ENCODE measurements at regions not wholly inside any gene's neighbourhood (a gene's known extent, or its start where the extent isn't known, plus 50 kb on each side); places are given as distances from the start of the nearest gene placed in this dataset.

DNA sequence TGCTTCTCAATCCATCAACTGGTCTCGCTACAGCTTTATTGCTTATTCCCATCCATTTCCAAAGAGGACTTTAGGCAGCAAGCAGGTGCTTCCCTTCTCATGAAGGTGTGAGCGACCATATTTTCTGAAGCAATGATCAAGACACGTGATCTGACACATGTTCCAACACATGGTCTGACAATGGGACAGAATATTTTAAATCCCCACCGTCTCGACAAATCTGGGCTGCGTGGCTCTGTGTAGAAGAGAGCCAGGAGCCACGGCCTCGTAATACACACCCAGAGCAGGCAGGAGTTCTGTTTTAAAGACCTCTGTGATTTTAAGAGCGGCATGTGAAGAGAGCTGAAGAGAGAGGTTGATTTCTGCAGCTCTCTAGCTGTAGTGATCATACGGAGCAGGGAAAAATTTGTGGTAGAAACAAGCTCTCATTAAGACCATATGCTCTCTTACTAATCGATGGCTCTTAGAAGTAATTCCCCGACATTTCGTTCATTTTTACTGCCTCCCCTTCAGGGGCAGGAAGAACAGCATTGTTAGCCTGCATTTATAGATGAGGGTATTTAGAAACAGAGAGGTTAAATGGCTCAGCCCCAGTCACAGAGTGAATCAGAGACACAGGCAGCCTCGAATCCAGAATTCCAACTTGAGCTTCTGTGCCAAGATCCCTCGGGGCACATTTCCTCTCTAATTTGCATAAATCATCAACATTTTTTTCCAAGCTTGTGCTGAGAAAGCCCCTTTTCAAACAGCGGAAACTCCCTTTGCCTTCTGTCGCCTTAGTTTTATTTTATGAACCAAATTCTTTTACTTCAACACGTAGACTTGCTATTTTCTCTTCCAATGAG, 91.0 kb upstream of the BCOR start:
- H3K27me3 ChIP-seq (ENCODE audit: insufficient read depth, low read length, poor library complexity) = no peaks in the 10 kb centered on the region
- H3K9me3 ChIP-seq (ENCODE audit: insufficient read depth, low read length, severe bottlenecking) = peaks cover 3% of the 10 kb centered on the region
- DNase-seq = no peak
- no peak overlapping the region for H2AFZ ChIP-seq (ENCODE audit: low read depth, low read length)
- no peaks in the 10 kb centered on the region for H3K36me3 ChIP-seq (ENCODE audit: insufficient read depth, low read length)
- H3K27ac ChIP-seq (ENCODE audit: low read length) = no peak overlapping the region
- H3K9ac ChIP-seq (ENCODE audit: low read depth, low read length) = no peak overlapping the region
- no peaks in the 10 kb centered on the region for H3K79me2 ChIP-seq (ENCODE audit: insufficient read depth, low read length)
- TF ChIP-seq CTCF (IDR thresholded peaks at IDR 0.05; ENCODE audit: borderline replicate concordance, extremely low read depth, low read length, poor library complexity, severe bottlenecking) (no peak), EZH2 (IDR thresholded peaks at IDR 0.05; ENCODE audit: borderline replicate concordance, low read depth, low read length, severe bottlenecking) (no peak)
- H3K4me1 ChIP-seq (ENCODE audit: insufficient read depth, low read length) = no peaks in the 10 kb centered on the region
- H4K20me1 ChIP-seq (ENCODE audit: insufficient read depth, low read length) = no peaks in the 10 kb centered on the region
- ATAC-seq (ENCODE audit: insufficient read depth, low read depth) = no peak
- no peak overlapping the region for H3K4me2 ChIP-seq (ENCODE audit: insufficient read depth, low read length)
- H3K4me3 ChIP-seq (ENCODE audit: low read depth in 1 of 2, low read length in 2 of 2) = no peak overlapping the region

DNA sequence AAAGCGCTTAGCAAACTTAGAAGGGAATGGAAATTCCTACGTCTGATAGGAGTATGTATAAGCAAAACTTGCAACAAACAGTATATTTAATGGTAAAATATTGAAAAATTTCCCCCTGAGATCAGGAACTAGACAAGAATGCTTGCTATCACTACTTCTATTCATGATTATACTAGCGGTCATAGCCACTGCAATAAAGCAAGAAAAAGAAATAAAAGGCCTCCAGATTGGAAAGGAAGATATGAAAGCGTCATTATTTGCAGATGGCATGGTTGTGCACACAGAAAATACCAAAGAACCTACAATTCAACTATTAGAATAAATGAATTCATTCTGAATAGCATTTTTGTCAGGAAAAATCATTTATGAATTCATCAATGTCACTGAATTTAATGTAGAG, 87.2 kb upstream of the BCOR start:
- Histone ChIP-seq H3K4me1 (ENCODE audit: insufficient read depth, low read length) (no peaks in the 10 kb centered on the region), H3K4me2 (ENCODE audit: insufficient read depth, low read length) (no peak overlapping the region), H3K27ac (ENCODE audit: low read length) (no peak overlapping the region), H3K9ac (ENCODE audit: low read depth, low read length) (no peak overlapping the region), H3K9me3 (ENCODE audit: insufficient read depth, low read length, severe bottlenecking) (peaks cover 3% of the 10 kb centered on the region), H3K27me3 (ENCODE audit: insufficient read depth, low read length, poor library complexity) (no peaks in the 10 kb centered on the region), H4K20me1 (ENCODE audit: insufficient read depth, low read length) (no peaks in the 10 kb centered on the region), H3K79me2 (ENCODE audit: insufficient read depth, low read length) (no peaks in the 10 kb centered on the region), H3K36me3 (ENCODE audit: insufficient read depth, low read length) (no peaks in the 10 kb centered on the region), H2AFZ (ENCODE audit: low read depth, low read length) (no peak overlapping the region), H3K4me3 (ENCODE audit: low read depth in 1 of 2, low read length in 2 of 2) (no peak overlapping the region)
- no peak for DNase-seq
- no peak for TF ChIP-seq CTCF (IDR thresholded peaks at IDR 0.05; ENCODE audit: borderline replicate concordance, extremely low read depth, low read length, poor library complexity, severe bottlenecking)
- no peak for TF ChIP-seq EZH2 (IDR thresholded peaks at IDR 0.05; ENCODE audit: borderline replicate concordance, low read depth, low read length, severe bottlenecking)
- no peak for ATAC-seq (ENCODE audit: insufficient read depth, low read depth)

GRCh38 chrX:40182615-40183014, 84.9 kb upstream of the BCOR start:
- Histone ChIP-seq H3K4me3 (ENCODE audit: low read depth in 1 of 2, low read length in 2 of 2) (no peak overlapping the region), H3K9ac (ENCODE audit: low read depth, low read length) (no peak overlapping the region), H4K20me1 (ENCODE audit: insufficient read depth, low read length) (no peaks in the 10 kb centered on the region), H3K4me1 (ENCODE audit: insufficient read depth, low read length) (peaks cover 17% of the 10 kb centered on the region), H3K79me2 (ENCODE audit: insufficient read depth, low read length) (no peaks in the 10 kb centered on the region), H3K36me3 (ENCODE audit: insufficient read depth, low read length) (no peaks in the 10 kb centered on the region), H3K4me2 (ENCODE audit: insufficient read depth, low read length) (no peak overlapping the region), H3K9me3 (ENCODE audit: insufficient read depth, low read length, severe bottlenecking) (peaks cover 3% of the 10 kb centered on the region), H3K27ac (ENCODE audit: low read length) (no peak overlapping the region), H2AFZ (ENCODE audit: low read depth, low read length) (no peak overlapping the region), H3K27me3 (ENCODE audit: insufficient read depth, low read length, poor library complexity) (no peaks in the 10 kb centered on the region)
- ATAC-seq (ENCODE audit: insufficient read depth, low read depth) = no peak
- TF ChIP-seq CTCF (IDR thresholded peaks at IDR 0.05; ENCODE audit: borderline replicate concordance, extremely low read depth, low read length, poor library complexity, severe bottlenecking) (no peak), EZH2 (IDR thresholded peaks at IDR 0.05; ENCODE audit: borderline replicate concordance, low read depth, low read length, severe bottlenecking) (no peak)
- no peak for DNase-seq
